Activated CD8-positive, alpha-beta memory T cell treated with anti-CD3 and anti-CD28 coated beads, Interleukin-2, amount 50 U/mL, for 4 hours (primary cell): ENCODE measurements at regions not wholly inside any gene's neighbourhood (a gene's known extent, or its start where the extent isn't known, plus 50 kb on each side); places are given as distances from the start of the nearest gene placed in this dataset.
"Not testable (repeated sequence)": the region's sequence is repeated elsewhere in the genome, so short reads cannot be mapped to it uniquely, and the experiment has no call there.

ENCODE experiments used
- DNase-seq: peaks from one replicate; pipeline ENCODE4 v3.0.0-alpha.2; 2020

DNA sequence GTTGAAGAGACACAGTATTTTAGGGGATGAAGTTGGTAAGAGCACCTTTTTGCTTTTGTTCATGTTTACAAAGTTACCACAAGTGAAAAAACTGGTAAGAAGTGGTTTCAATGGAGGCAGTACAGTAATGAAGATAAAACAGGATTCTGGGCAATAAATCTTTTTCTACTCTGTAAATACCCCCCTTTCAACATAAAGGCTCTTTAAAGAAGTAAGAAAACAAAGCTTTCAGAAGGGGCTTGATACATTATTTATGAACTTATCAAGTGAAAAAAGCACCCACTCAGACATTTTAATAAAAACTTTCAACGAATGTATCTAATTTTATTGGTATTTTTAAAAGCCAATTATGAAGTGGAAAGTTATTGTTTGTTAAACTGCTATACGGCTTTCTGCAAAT lies 522.9 kb downstream of the ZEB2 start:
- no peak for DNase-seq

DNA sequence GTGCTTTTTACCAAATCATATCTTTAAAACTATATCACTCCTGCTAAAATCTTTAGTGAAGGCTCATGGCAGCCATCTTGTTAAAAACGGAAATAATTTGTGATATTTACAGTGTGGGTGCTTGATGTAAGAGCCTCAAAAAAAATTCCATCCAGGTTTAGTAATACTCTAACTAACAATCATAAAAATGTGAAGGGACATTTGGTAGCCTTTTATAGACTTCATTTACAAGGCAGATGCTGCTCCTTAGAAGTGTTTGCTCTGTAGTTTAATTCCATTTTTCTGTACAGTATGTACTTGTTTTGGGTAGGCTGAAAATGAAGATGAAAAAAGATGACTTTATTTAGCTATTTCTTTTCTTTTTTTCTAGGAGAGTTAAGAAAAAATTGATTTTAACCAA lies 525.0 kb downstream of the ZEB2 start:
- no peak for DNase-seq

DNA sequence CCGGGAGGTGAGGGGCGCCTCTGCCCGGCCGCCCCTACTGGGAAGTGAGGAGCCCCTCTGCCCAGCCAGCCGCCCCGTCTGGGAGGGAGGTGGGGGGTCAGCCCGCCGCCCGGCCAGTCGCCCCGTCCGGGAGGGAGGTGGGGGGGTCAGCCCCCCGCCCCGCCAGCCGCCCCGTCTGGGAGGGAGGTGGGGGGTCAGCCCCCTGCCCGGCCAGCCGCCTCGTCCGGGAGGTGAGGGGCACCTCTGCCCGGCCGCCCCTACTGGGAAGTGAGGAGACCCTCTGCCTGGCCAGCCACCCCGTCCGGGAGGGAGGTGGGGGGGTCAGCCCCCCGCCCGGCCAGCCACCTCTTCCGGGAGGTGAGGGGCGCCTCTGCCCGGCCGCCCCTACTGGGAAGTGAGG lies 528.3 kb downstream of the ZEB2 start:
- not testable (repeated sequence) for DNase-seq

DNA sequence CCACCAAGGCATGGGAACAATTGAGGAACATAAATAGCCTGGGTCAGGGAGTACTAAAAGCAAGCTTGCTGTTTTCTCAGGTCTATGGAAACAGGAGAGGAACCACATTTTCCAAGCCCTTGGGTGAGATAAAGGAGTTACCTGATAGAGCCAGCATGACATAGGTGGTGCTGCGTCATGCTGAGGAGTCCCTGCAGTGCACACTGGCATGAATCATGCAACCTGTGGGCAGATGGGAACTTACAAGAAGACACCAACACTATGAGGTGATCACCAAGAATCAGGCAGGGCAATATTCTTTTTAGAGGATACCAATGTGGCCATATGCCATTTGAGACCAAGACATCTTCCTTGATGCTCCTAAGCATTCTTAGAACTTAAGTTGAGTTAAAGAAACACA lies 531.8 kb downstream of the ZEB2 start:
- DNase-seq: no peak

DNA sequence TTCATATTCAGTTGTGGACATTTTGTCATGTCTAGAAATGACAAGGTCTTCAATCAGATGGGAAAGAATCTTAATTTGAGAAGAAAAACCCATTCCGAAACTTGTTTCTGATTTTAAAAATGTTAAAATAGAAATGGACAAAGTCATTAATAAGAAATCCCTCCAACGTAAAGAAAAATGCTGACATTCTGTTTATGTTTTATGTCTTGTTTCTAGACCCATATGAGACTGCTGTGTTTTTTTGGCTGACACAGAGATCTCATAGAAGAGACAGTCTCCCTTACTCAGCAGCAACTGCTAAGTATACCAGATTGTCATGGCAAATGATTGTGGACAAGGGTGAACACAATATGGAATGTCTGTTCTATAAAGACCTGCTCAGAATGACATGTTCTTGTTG lies 538.5 kb downstream of the ZEB2 start:
- DNase-seq: no peak

DNA sequence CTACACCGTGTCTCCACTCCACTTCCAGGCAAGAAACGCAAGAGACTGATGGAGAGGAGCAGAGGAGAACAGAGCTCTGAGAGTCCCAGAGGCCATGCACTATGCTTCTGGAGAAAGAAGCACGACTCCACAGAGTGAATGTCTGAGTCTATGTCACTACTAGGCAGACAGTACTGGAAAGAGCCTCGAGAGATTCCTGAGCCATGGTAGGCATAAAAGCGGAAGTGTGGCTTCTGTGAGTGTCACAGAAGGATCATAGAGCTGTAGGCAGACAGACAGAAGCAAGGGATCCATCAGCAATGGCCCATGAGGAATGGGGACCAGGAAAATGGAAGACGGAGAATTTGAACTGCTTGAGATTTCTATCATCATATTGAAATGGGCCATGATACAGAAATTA lies 542.6 kb downstream of the ZEB2 start:
- no peak for DNase-seq

DNA sequence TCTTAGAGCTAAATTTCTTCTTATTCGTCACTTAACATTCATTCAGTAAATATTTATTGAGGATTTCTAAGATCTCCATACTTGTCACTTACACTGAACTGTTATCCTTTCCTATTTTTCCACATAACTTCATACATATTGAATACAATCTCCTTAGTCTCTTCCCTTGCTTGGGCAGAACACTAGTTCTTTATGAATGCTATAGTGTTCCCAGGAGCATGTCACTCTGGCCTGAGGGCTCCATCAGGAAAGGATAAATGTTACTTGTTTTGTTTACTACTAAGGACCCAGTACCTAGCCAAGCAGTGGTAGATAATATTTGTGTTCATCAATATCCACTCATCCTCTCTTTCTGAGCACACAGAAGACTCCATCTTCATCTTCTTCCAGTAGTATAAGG lies 544.7 kb downstream of the ZEB2 start:
- DNase-seq: no peak

DNA sequence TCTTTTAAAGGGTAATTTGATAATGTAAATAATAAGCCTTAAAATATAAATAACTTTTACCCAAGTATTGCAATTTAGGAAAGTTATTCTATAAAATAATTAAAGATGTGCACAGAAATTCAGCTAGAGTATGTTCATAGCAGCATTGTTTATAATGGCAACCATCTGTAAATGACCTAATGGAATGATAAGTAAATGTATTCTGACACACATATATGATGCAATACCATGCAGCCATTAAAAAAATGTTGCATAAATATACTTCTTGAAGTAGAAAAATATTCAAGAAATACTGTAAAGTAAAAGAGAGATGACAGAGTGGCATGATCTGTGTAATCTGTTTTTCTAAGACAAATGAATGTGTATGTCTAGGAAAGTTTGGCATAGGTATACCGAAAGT lies 545.7 kb downstream of the ZEB2 start:
- DNase-seq: no peak

DNA sequence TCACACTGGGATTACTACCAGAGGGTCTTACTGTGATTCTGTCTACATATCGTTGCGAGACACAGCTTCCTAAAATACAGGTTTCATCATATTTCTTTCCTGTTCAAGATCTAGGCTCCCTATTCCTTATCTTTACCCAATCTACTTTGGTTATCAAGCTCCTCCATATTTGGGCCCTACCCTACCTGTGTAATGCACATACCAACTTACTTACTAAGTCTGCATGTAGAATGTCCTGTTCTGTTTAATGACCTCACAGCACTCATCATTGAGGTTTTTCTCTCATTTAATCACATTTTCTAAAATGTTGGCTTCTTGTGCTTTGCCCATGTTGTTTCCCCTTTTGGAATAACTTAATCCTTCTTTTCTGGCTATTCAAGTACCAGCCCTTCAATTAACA lies 551.1 kb downstream of the ZEB2 start:
- no peak for DNase-seq

DNA sequence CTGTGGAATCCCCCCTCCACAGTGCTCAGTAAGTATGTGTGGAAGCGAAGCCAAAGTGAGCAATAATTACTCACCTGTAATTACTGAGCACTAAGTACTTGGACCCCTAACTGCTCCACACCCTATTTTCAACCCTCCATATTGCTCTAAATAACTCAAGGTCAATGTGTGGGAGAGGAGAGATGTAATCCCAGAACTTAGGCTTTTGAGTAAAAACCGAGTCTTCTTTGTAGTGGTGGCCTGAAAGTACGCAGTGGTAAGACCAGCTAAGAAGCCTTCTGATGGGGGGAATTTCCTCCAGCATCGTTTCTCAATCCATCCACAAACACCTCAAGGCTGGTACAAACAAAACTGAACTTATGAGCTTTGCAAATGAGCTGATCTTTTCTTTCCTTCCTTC lies 551.6 kb downstream of the ZEB2 start:
- no peak for DNase-seq

DNA sequence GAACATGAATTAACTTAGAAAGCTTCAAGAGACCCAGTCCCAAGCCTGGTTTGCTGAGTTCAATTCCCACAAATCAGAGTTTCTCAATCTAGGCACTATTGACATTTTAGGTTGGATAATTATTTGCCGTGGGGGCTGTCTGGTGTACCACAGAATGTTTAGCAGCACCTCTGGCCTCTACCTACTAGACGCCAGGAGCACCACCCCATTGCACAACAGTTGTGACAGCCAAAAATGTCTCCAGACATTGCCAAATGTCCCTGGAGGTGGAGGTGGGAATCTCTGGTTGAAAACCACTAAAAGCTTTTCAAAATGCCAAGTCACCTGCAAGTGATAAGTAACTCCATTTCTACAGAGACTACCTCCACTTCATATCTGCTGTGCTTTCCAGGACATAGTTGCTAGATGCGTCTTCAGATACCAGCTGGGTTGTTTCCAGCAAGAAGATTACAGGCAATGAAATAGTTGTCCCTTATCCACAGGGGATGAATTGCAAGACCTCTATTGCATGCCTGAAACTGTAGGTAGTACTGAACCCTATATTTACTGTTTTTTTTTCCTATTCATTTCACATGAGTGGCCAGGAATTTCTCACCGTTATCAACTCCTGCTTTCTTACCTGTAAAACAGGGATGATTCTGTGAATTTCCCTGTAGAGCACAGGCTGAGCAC lies 554.3 kb downstream of the ZEB2 start:
- DNase-seq: no peak

DNA sequence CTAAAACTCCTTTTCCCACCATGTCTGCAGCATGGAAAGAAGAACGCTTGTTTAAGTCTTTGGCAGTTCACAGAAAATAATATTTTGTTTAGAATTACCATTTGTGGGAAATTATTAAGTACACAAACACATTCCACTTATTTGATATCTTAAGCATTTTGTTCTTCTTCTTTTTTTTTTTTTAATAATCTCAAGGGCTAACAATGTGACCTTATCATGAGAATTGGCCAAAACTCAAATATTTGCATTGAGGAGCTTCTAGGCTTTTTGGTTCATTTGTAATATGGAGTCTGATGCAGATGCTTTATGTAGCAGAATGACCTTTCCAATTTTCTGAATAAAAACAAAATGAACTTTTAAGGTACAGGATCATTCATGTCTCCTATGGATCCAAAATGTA lies 555.0 kb downstream of the ZEB2 start:
- DNase-seq: no peak

DNA sequence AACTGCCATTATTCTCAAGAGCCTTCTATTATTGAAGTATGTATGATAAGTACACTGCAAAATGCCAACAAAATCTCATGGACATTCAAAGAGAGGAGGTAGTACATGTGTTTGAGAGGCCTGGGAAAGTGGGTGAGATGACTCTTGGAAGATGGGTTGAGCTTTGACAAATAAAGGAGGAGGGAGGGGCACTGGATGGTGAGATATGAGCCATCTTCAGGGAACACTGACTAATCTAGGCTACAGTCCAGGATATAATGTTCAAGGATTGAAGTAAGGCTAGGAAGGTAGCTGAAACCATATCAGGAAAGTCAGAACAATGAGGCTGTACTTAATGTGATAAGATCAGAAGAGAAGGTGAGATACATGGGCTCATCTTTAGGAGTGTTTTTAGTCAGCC lies 559.7 kb downstream of the ZEB2 start:
- no peak for DNase-seq

DNA sequence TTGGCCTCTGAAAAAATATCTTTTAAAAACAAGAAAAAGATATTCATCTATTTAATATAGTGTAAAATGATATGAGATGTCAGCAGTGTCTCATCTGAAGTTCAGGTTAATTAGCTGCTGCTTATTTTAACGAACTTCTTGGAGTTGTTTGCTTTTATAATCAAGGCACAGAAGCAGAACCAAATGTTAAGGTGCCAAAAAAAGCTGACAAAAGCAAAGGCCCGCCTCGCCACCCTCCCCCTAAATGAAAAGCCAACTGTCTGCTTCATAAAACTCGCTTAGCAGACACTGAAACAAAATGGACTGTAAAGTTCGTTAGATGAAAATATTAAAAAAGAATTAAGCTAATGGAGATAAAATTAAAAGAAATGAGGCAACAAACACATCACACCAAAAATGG lies 562.6 kb downstream of the ZEB2 start:
- DNase-seq: no peak

DNA sequence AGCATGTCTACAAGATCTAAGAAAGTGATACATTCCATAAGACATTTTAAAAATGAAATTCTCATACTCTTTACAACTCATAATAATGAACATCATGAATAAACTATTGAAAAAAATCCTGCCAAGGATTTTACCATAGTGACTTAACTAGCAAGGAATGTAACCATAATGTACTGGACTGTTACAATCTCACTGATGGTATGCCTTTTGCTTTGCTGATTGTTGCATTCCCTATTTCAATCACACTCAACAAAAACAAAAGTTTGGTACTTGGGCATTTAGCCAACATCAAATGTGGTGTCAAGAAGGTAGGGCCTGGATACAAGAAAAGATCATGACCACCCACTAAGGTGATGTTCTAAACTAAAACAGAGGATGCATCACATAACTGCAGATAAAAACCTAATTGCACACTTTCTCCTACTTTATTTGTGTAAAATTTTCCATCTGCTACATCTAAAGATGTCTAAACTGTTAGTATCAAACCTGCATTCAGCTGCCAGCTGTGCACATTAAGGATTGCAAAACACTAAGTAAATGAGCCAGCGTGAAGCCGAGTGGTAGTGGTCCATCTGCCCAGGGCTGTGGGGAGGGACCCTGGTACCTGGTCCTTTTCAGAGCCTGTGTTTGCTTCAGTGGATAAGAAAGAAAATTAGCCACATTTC lies 564.4 kb downstream of the ZEB2 start:
- DNase-seq: no peak

DNA sequence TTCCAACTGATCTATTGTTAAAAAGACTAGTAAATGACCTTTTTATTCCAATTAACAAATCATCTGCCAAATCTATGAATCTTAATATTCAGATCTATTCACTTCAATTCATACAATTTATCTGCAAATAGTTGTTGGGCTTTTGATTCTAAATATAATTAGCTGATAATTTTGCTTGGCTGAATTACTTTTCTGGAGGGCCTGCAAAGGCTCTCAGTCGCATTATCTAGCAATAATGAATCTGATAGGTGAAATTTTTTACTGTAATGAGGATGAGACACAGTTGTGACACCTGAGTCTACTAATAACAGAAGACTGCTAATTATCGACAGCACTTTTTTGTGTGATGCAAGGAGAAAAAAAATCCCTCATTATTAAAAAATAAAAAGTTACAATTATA lies 565.1 kb downstream of the ZEB2 start:
- no peak for DNase-seq

DNA sequence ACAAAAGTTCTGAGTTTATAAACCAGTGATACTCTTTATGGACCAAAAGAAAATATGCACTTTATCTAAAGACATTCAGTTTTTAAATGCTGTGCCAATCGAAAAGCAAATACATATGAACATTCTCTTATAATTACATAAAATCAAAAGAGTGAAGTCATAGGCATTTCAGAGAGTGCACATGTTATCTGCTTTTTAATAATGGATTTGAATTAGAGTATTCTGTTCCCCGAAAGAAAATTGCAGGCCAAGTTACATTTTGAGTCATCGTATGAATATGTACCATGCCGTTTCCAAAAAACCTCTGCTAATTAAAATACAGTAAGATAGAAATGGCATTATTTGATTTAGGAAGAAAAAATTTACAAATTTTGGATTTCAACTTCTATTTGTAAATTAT lies 565.7 kb downstream of the ZEB2 start:
- no peak for DNase-seq

DNA sequence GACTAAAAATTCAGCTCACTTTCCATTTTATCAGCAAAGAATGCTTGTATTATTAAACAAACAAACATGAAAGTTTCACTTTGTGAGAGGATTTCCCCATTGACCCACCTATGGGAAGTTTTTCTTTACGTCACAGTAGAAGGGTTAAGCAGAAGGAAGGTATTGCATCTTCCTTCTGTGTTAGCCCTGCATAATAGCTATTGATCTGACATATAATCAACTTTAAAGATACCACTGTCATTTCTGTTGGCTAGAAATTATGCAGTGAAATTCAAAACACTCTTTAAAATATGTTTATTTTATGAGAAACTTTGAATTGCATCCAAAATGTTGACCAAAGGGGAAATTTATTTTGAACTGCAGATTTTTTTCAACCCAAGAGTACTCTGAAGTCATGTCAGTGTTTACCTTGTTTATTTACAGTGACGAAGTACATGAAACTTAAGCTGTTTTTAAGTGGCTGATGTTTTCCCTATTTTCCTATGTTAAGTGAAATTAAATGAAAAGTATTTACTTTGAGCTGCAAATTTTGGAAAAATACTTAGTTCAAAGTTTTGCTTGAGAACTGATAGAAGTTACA lies 566.4 kb downstream of the ZEB2 start:
- no peak for DNase-seq

DNA sequence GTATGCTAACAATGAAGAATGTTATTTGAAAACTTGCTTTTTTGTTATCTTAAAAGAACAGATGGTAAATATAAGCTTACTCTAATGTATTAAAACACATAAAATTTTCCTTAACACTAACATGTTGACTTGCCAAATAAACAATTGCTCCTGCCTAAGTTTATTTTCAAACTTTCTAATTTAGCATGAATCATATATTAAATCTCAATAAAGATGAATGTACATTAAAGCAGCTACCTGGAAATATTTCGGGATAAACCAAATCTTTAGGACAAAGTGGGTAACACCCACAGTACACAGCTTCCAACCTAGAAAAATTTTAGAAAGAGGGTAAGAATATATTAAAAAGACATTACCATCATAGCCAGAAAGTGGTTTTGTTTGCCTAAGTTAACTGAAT lies 567.4 kb downstream of the ZEB2 start:
- no peak for DNase-seq

DNA sequence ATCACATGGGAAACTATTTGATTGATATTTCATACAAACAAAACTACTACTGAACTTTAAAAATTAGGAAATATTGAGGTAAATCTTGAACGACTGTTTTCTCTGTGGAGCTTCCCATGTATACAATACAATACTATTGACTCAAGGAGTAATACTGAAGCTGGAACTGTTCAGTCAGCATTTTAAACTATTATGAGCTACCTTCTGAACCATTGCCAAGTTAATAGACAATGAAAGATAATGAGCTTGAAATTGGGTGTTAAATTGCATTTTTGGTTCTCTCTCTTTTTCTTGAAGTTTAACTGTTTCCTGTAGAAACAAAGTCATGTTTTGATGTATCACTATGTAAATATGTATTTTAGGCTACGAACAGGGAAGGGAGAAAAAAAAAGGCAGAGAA lies 569.2 kb downstream of the ZEB2 start:
- no peak for DNase-seq

DNA sequence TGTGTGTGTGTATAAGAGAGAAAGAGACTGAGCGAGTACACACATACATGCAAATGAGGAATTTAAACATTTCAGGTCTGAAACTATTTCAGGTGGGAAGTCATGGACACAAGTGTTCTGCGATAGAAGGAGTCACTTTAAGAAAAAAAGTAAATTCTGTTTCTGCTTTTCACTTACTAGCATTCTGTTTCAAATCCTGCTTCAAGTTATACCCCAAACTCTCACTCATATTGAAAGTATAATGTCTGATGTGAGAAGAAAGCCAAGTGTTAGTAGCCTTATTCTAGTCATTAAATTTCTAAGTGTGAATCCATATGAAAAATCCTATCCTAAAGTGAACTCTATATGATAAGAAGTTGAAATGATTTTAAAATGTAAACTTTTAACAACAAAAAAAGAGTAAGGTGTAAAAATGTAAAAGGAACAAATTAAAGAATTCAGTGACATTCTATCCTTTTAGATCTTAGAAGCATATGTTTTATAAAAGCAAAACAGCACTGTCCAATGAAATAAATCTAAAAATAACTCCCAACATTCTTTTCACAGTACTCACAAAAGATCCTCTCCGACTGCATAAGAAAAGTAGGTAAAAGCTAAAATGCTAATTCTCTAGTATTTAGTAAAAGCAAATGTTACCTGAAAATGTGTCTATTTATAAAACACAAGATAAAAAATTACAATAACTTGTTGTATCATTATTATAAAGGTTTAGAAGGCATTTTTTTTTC lies 570.6 kb downstream of the ZEB2 start:
- no peak for DNase-seq

DNA sequence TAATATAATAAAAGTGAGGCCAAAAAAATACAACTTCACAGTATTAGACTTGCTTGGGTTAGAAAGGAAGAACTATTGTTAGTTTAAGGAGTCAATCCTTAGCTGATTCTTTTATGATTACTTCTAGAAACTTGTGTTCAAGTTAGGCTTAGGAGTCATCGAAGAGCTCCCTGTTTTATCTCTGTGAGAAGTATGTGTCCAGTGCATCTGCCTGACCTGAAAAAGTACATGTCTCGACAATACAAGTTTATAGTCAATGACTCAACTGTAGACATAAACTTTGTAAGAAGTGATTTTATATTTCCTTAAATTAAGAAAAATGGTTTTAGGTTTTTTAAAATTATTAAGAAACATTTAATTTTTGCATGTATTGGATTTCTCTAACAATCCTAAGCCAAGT lies 571.2 kb downstream of the ZEB2 start:
- no peak for DNase-seq

DNA sequence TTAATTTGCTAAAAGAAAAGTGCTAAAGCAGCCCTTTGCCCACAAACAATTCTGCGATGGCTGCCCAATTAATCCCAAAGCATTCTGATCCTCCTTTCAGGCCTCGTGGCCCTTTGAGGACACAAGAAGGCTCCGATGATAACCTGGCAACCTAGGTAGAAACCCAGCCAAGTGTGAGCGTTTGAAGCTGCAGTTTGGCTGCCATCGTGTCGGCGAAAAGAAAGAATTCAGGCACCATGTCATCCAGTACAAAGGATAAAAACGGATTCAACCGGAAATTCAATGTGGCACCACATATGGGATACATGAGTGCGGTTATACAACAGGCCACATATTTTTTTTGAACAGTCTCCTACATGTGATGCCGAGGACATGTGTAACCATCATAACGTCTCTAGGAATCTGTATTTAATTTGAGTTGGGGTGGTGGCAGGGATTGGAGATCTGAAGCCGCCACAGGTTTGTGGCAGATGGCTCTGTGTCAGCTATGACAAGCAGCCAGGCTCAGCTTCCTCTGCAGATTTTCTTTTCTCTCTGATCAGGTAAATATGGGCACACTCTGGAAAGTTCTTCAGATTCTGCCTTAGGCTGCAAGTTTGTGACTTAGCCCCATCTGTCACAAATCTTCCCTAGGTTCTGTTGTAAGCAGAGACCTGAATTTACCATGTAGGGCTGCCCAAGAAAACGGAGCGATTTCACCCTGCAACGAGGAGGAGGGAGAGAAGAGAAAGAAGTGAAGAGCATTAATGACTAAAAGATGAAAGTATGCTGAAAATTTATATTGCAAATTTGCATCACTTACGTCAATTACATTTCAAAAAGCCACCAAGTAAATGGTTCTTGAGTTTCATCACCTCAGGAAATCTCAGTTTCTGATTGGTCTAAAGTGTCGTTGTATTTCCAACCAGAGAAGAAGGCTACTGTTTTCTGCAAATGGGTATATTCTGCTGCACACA lies 573.2 kb downstream of the ZEB2 start:
- no peak for DNase-seq
